ENCODE measurements at regions not wholly inside any gene's neighbourhood (a gene's known extent, or its start where the extent isn't known, plus 50 kb on each side); places are given as distances from the start of the nearest gene placed in this dataset.

DNA sequence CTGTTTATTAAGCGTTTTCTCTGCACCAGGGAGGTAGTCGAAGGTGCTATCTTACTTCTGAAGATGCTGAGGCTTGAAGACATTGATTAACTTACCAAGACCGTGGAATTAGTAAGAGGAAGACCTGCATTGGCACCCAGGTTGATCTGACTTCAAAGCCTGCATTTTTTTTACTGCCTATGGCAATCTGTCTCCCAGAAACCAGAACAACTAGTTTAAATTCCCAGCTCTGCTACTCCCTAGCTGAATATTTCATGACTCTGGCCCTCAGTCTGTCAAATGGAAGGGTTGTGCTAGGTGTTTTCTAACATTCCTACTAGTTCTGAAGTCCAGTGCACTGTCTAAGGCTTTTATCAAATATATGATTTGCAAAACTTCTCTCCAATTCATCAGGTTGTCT is 52.0 kb upstream of the GRAMD1B start:
- DNase-seq (ENCODE audit: low read depth in 3 of 3), result no peak

DNA sequence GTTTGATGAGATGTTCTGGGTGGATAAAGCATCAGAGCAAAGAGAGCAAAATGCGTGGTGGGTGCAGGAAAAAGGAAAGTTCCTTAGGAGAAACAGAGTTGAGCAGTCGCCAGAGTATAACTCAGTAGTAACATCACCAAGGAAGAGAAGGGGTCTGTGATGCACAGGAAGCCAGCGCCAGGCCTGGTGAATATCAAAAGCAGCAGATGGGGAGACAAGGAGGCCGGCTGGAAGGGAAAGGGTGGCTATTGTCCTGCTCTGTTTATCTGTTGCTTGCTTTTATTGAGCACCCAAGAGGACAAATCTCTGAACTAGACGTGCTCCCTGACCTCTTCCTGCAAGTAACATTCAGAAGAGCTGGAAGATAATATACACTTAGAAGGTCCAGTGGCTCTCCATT is 52.7 kb upstream of the GRAMD1B start:
- no peak for DNase-seq (ENCODE audit: low read depth in 3 of 3)

DNA sequence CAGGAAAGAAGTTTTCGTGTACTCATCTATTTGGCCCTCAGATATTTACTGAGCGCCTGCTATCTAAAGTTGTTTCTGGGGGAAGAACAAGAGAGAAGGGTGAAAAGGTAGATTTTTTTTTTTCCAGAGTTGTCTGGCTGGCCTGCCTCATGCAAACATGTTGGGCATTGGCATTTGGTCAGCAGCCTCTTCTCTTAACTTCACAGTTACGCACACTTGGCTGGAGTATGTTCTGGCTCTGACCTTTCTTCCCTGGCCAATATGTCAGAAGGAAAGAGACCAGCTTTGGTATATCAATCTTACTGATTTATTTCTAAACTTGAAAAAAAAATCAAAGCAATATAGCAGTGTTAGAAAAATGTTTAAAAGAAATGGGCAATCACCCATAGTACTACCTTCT is 54.2 kb upstream of the GRAMD1B start:
- DNase-seq (ENCODE audit: low read depth in 3 of 3), result no peak

DNA sequence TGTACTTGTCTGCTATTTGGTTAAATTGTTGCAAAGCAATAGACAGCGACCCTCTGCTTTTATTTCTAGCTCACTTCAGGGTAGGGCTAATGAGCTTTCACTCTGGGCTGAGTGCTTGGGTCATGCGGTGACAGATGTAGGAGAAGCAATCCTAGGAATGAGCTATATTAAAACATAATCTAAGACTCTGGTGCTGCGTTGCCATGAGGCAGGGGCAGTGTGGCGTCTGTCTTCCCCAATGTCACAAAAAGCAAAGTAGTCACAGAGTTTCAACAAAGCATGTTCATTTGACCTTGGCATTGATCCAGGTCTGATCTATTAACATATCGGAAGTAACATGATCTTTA is 55.5 kb upstream of the GRAMD1B start:
- DNase-seq (ENCODE audit: low read depth in 3 of 3), result no peak

DNA sequence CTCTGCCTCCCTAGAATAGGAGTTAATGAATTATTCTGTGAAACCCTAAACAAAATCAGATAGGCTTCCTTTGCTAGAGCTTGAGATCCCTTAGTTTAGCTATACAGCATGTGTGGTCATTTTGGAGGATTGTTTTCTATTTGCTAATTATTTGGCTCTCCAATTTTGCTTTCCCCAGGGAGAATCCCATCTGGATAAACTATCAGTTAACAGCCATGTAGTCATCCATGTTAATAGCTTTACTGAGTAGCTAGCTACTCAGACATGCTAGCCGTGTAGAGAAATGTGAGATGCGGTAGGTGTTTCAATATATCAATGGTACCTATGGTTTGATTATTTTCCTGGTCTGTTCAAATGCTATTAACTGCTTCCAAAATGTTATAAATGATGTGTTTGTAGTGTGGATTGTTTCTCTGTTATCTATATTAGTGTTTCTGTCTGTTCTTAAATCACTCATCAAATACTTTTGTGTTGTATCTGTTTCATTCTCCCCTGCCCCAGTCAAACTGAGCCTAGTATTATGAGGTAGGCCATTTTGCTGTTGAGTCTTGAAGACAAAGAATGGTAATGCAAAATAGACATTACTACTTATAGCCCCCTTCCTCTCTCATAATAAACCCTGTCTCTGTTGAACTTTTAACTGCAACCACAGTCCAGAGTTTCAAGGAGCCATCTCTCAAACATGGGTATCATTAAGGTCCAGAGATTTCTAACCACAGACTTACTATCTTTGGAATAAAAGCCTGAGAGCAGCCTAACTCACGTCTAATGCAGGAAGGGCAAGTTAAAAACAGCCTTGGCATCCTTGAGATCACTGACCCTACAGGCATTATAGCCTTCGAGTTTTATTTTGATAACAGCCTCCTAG is 56.1 kb upstream of the GRAMD1B start:
- no peak for DNase-seq (ENCODE audit: low read depth in 3 of 3)

DNA sequence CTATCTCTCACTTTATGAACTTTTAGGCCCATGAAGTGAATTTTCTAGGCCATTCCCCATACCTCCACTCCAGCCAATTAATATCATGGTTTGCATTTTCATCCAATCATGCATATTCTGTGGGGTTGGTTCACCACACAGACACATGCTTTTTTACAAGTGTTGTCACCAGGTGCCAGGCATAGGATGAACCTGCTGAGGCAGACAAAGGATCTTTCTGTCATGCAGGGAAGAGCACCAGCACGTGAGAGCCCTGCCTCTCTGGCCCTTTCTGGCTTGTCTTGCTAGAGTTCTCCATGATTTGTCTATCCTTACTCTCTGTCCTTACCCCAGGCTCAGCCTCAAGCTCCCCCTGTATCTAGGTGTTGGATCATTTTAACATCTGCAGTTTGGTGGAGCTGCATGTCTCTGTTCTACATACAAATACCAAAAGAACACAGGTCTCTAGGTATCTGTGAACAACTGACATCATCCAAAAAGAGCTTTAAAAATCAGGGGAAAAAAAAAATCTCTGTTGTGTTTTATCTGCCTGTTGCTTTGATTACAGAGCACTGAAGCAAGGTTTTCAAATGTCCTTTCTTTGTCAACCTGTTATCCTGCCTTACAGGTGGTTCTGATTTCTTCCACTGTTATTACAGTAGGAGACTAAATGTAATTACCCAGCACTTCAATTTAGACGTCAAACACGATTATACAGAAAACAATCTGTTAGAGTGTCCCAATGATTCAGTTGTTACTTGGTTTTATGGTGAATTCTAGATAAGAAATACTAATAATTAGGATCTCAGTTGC is 58.4 kb upstream of the GRAMD1B start:
- no peak for DNase-seq (ENCODE audit: low read depth in 3 of 3)

DNA sequence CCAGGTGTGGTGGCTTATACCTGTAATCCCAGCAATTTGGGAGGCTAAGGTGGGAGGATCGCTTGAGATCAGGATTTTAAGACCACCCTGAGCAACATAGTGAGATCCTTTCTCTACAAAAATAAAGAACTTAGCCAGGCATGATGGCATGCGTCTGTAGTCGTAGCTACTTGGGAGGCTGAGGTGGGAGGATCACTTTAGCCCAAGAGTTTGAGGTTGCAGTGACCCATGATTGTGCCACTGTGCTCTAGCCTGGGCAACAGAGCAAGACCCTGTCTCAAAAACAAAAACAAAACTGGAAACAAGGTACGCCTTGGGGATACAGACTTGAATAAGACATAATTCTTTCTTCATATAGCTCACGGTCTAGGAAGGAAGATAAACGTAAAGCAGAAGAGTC is 63.1 kb upstream of the GRAMD1B start:
- DNase-seq (ENCODE audit: low read depth in 3 of 3), result no peak

DNA sequence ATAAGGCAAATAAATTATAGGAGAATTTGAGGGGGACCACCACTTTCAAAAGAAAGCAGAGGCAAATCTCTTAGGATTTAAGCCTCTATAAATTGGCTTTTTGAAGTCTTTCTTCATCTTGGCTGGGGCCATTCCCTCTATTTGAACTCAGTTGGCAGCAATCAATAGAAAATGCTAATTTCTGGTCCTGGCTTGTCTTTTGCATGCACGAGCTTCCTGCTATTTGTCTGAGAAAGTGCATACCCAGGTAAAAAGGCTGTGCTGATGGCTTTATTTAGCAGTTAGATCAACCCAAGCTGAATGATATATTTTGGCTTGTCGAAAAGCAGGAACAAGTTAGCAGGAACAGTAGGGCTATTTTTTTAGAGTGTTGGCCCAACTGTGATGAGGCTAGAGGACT is 64.1 kb upstream of the GRAMD1B start:
- no peak for DNase-seq (ENCODE audit: low read depth in 3 of 3)

DNA sequence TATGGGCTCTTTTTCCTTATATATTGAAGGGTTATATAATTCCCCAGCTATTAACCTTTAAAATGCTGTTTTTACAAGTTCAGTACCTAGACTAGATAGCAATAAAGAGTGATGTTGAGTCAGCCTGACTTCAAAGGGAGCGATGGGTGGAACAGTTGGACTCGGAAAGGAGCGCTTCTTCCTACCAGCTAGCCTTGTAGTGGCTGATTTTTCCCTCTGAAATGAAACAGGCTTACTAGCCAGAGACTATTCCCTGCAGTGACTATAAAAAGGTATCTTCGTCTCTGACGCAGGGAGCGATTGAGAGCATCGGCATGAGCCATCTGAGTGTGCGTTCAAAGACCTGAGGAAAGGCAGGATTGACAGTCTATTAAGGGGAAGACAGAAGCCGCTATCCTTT is 66.0 kb upstream of the GRAMD1B start:
- DNase-seq (ENCODE audit: low read depth in 3 of 3), result no peak

DNA sequence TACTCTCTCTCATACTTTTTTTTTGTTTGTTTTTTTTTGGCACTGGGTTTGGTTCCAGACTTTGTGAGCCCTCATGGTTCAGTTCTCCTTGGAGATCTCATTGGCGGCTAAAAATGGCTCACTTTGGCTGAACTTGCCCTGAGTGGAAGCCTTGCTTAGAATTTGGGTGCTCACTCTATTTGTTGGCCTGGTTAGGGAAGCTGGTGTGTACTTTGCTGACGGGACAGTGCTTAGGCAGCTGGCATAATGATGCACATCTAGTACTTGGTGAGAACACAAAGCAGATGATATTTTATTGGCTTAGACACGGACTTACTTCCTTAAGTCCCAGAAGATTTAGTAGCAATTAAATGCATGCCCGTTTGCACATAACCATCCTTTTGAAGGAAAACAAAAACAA is 66.5 kb upstream of the GRAMD1B start:
- DNase-seq (ENCODE audit: low read depth in 3 of 3), result no peak

DNA sequence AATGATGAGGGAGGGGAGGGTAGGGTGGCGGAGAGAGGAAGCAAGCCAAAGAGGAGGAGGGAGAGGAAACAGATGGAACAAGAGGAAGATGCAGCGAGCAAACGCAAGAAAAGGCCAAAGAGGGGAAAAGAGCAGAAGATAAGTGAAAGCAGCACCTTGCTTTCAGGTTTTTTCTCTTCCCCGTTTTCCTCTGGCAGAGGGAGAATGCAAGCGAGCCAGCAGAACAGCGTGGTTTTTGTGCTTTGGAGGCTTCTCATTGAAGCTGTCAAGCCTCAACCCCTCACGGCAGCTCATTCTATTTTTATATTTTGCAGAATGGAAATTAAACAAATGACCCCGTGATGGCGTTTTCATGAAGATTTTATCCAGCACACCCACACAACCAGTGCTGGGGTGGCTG is 67.1 kb upstream of the GRAMD1B start:
- no peak for DNase-seq (ENCODE audit: low read depth in 3 of 3)

DNA sequence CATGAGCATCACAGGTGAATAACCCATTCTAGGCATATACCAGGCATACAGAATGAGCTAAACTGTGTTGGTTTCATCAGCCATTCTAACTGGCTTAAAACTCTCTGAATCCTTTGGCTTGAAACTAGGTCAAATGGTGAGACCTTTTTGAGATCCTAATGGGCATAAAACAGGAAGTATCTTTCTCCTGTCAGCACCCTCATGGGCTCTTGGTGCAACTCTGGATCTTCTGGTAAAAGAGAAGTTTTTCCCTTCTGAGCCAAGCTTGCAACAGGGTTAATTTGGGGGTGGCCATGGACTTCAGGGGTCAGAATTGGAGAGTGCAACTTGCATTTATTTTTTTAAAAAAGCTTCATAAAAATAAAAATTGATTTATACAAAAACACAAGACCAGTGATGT is 67.9 kb upstream of the GRAMD1B start:
- no peak for DNase-seq (ENCODE audit: low read depth in 3 of 3)

DNA sequence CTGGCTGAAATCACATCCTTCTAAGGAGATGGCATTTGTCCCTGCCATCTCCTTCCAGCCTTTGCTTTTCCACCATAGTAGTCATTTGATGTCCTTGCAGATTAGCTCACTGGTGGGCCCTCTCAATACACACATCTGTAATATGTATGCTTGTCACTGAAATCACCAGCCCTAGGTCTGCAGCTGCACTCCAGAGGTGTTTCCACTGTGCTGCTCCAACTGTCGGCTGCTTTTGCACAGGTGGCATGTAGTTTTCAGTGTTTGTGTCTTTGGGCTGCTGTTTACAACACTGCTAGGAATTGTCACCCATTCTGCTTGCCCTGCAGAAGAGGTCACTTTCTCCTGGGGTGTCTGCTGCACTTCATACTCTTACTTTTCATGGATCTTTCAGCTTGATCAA is 69.0 kb upstream of the GRAMD1B start:
- no peak for DNase-seq (ENCODE audit: low read depth in 3 of 3)

DNA sequence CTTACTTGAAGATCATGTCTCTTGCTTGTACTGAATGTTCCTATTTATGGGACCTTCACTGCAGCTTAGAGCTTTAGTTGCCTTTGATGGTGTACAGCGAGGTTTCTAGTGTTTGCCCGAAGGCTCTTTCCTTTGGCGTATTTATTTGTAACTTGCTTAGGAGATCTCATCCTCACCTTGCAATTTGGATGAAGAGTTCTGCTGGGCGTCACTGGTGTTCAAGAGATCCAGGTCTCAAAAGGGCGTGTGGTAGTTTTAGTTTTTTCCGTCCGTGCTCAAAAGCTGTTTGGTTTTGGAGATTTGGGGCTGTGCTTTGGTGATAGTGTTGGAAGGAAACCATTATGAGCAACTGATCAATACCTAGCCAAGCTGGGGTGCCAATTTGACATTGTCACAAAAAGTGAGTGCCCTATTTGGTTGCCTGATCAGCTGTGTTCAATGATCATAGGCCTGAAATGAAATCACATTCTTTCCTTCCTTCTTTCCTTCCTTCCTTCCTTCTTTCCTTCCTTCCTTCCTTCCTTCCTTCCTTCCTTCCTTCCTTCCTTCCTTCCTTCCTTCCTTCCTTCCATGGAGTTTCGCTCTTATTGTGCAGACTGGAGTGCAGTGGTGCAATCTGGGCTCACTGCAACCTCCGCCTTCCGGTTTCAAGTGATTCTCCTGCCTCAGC is 69.7 kb upstream of the GRAMD1B start:
- no peak for DNase-seq (ENCODE audit: low read depth in 3 of 3)

DNA sequence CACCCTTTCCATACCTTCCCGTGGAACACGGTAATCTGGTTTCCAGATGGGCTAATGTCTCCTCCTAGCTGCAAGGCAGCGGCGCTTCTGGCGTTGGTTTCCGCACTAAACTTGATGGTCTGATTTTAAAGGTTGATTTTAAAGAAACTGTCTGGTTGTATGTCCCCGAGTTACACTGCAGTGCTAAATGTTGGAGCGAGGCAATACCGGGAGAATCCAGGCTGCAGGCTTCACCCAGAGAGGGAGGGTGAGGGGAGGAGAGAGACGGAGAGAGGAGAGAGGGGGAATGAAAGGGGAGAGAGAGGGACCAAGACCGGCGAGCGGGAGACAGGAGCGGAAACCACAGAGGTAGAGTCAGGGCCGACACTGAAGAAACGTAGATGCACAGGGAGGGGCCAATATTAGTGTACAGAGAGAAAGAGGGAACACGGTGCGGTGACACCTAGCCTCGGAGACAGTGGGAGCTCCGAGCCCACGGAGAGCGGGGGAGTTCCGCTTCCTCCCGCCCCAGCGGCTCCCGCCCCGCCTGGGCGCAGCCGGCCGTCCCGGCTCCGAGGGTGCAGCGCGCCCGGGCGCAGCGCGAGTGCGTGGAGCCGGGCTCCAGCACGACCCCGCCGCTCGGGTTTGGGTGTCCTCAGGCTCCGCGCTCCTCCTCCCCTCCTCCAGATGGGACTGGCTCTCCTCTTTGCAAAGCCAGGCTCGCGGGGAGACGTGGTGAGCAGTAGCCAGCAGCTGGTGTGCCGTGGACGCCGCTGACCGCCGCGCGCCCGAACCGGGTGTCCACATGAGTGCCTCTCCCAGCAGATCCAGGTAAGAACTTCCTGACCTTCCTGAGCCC is 71.9 kb upstream of the GRAMD1B start:
- peak in 1 of 3 experiments; percentile 47 for DNase-seq (ENCODE audit: low read depth in 3 of 3)

DNA sequence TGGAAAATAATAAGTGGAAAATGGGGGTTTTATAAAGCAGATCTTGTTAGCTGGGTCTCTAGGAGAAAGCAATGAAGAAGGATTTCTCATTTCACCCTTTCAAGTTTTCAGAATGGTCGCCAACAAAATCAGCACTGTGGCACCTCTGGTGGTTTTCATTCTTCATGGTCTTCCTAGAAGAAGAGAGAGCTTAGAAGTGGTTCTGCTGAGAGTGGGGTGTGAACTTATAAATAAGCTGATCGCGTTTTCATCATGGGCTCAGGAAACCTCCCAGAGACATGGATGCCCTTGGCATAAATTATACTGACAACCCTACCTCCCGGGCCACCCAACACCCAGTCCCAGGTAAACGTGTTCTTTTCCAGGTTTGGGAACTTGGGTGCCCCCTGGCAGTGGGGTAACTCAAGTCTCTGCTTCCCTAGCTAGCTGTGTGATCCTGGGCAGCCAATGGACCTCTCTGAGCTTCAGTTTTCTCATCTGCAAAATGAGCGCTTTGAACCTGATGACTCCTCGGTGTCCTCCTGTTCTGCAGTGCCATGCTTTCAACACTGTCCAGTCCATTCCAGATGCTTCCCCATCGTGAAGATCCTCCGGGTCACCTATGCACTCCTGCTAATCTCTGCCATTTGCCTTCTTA is 72.6 kb upstream of the GRAMD1B start:
- DNase-seq (ENCODE audit: low read depth in 3 of 3), result peak in 1 of 3 experiments; percentile 9

DNA sequence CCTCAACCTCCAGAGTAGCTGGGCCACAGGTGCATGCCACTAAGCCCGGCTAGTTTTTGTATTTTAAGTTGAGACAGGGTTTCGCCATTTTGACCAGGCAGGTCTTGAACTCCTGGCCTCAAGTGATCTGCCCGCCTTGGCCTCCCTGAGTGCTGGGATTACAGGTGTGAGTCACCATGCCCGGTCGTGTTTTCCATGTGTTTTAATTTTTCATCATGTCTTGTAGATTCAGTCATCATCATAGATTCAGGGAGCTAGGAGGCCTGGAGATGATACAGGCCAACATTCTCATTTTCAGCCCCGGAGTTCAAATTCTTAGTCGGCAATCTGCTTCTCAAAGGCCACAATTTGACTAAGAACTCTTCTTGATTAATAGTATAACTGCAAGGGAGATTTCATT is 73.5 kb upstream of the GRAMD1B start:
- DNase-seq (ENCODE audit: low read depth in 3 of 3), result peak in 1 of 3 experiments; percentile 52

DNA sequence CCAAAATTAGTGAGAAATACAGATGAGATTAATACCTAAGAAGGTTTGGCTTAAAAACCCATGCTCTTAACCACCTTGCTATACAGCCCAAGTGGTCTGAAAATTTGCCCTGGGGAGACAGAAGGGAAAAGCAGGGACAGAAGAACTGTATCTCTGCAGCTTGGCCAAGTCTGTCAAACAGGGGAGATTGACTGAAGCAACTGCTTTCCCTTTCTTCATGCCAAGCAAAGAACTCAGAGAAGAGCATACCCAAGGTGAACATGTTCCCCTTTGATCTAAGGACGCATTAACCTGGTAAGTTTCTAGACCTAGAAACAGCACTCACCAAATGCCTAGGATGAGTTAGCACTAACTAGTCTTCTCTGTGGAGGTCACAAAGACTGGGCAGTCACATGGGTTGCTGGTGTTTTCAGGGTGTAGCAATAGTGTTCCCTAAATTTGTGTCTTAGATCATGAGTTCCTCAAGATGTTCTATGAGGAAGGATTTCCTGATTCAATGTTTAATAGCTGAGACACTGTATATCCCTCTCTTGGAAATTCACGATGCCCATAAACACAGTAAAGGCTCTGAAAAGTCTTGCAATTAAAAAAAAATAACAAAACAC is 75.6 kb upstream of the GRAMD1B start:
- no peak for DNase-seq (ENCODE audit: low read depth in 3 of 3)

DNA sequence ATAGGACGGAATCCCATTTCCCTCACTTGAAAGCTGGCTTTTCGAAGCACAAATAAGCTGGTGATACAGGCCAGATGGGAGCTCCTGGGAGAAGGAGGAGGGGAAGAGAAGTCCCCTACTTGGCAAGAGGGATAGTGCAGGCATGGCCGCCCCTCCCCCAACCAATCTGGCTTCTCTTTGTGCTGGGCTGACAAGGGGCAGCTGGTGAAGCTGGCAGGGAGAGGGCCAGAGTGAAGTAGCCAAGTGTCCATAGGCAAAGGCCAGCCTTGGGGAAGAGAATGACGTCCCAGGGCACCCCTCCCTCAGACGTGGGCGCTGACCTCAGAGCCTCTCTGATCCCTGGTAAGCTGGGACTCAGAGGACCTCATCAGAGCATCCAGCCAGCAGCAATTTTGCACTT is 78.7 kb upstream of the GRAMD1B start:
- no peak for DNase-seq (ENCODE audit: low read depth in 3 of 3)

DNA sequence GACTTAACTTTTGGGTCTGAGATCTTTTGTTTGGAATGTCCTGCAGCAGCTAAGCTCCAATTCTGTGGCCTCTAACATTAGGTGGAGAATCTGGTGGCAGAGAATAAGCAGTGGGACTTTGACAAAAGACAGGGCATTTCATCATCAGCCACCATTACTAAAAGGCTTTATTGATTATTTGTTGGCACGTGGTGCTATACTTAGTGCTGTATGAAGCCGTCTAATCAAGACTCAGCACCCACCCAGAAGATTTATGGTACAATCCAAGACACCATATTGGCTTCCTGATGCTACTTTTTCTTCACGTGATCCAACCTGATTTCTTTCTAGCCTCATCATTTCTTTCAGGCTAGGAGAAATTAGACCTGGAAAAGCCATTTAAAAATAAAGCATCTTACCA is 80.7 kb upstream of the GRAMD1B start:
- no peak for DNase-seq (ENCODE audit: low read depth in 3 of 3)

DNA sequence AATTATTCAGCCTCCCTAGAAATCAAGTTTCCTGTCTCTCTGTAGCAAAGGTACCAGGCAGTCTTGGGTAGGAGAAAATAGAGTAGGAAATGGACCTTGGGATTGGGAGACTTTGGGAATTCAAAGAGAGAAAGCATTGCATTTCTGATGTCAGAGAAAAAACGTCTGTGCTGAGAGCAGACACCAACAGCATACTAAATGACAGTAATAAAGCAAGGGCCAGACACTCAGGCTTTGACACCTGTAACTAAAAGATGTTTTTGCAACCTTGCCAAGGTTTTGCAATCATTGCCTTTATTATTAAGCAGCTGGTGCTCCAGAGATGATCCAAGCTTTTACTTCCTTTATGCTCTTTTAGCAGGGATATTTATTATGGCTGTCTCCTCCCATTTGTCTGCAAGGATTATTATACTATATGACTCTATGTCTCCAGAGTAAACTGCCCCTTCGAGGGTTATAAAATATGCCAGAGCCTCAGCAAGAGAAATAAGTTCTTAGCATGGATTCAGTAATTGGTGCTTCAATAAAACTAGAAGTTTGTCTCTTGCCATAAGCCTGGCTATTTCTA is 85.2 kb upstream of the GRAMD1B start:
- DNase-seq (ENCODE audit: low read depth in 3 of 3), result no peak
